ENCODE measurements at regions not wholly inside any gene's neighbourhood (a gene's known extent, or its start where the extent isn't known, plus 50 kb on each side); places are given as distances from the start of the nearest gene placed in this dataset.

- DNase-seq, result no peak
- Mint-ChIP-seq H3K9me3 (ENCODE audit: low read depth, unreplicated experiment) (no peaks in the 10 kb centered on the region), H3K27ac (ENCODE audit: unreplicated experiment) (no peak overlapping the region), H3K4me3 (ENCODE audit: low read depth, unreplicated experiment) (no peak overlapping the region), H3K36me3 (ENCODE audit: insufficient read depth, unreplicated experiment) (no peaks in the 10 kb centered on the region), H3K4me1 (ENCODE audit: low read depth, unreplicated experiment) (no peaks in the 10 kb centered on the region), H3K27me3 (ENCODE audit: unreplicated experiment) (no peaks in the 10 kb centered on the region)
- CTCF ChIA-PET, result no interaction called here
- intact Hi-C loops (cut with micrococcal nuclease; ENCODE audit: unreplicated experiment), result no loop called here
- no peak for TF ChIP-seq CTCF (IDR thresholded peaks at IDR 0.05; ENCODE audit: unreplicated experiment)
- BruUV-seq (replicated peaks), result no TSS peak
Measured at GRCh38 chr5:19406576-19407365, 581.2 kb downstream of the CDH18 start.

DNA sequence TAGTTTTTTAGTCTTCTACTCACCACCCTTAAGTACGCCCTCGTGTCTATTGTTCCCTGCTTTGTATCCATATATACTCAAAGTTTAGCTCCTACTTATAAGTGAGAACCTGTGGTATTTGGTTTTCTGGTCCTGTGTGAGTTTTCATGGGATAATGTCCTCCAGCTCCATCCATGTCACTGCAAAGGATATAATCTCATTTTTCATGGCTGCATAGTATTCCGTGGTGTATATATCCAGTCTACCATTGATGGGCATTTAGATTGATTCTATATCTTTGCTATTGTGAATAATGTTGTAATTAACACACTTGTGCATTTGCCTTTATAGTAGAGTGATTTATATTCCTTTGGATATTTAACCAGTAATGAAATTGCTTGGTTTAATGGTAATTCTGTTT lies 579.9 kb downstream of the CDH18 start:
- no peaks in the 10 kb centered on the region for H3K9me3 Mint-ChIP-seq (ENCODE audit: low read depth, unreplicated experiment)
- CTCF ChIA-PET, result no interaction called here
- H3K27me3 Mint-ChIP-seq (ENCODE audit: unreplicated experiment), result no peaks in the 10 kb centered on the region
- TF ChIP-seq CTCF (IDR thresholded peaks at IDR 0.05; ENCODE audit: unreplicated experiment), result no peak
- intact Hi-C loops (cut with micrococcal nuclease; ENCODE audit: unreplicated experiment), result no loop called here
- no peak for DNase-seq
- no peaks in the 10 kb centered on the region for H3K4me1 Mint-ChIP-seq (ENCODE audit: low read depth, unreplicated experiment)
- H3K27ac Mint-ChIP-seq (ENCODE audit: unreplicated experiment), result no peak overlapping the region
- H3K4me3 Mint-ChIP-seq (ENCODE audit: low read depth, unreplicated experiment), result no peak overlapping the region
- no peaks in the 10 kb centered on the region for H3K36me3 Mint-ChIP-seq (ENCODE audit: insufficient read depth, unreplicated experiment)
- BruUV-seq (replicated peaks), result no TSS peak

DNA sequence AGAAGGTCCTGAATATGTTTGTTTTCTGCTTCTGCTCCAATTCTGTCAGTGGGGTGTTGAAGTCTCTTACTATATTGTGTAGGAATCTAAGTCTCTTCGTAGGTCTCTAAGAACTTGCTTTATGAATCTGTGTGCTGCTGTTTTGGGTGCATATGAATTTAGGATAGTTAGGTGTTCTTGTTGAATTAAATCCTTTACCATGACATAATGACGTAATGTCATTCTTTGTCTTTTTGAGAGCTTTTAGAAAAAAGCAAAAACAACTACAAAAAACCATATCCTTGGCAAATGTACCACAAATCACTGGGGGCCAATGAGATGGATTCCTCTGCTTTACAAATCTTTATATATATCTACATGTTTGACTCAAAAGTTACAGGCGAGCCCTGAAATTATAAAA lies 576.1 kb downstream of the CDH18 start:
- Mint-ChIP-seq H3K27ac (ENCODE audit: unreplicated experiment) (no peak overlapping the region), H3K27me3 (ENCODE audit: unreplicated experiment) (no peaks in the 10 kb centered on the region), H3K9me3 (ENCODE audit: low read depth, unreplicated experiment) (no peaks in the 10 kb centered on the region), H3K4me1 (ENCODE audit: low read depth, unreplicated experiment) (no peaks in the 10 kb centered on the region), H3K4me3 (ENCODE audit: low read depth, unreplicated experiment) (no peak overlapping the region), H3K36me3 (ENCODE audit: insufficient read depth, unreplicated experiment) (no peaks in the 10 kb centered on the region)
- DNase-seq, result no peak
- intact Hi-C loops (cut with micrococcal nuclease; ENCODE audit: unreplicated experiment), result no loop called here
- no TSS peak for BruUV-seq (replicated peaks)
- CTCF ChIA-PET, result no interaction called here
- TF ChIP-seq CTCF (IDR thresholded peaks at IDR 0.05; ENCODE audit: unreplicated experiment), result no peak
